ENCODE measurements at regions not wholly inside any gene's neighbourhood (a gene's known extent, or its start where the extent isn't known, plus 50 kb on each side); places are given as distances from the start of the nearest gene placed in this dataset.

DNA sequence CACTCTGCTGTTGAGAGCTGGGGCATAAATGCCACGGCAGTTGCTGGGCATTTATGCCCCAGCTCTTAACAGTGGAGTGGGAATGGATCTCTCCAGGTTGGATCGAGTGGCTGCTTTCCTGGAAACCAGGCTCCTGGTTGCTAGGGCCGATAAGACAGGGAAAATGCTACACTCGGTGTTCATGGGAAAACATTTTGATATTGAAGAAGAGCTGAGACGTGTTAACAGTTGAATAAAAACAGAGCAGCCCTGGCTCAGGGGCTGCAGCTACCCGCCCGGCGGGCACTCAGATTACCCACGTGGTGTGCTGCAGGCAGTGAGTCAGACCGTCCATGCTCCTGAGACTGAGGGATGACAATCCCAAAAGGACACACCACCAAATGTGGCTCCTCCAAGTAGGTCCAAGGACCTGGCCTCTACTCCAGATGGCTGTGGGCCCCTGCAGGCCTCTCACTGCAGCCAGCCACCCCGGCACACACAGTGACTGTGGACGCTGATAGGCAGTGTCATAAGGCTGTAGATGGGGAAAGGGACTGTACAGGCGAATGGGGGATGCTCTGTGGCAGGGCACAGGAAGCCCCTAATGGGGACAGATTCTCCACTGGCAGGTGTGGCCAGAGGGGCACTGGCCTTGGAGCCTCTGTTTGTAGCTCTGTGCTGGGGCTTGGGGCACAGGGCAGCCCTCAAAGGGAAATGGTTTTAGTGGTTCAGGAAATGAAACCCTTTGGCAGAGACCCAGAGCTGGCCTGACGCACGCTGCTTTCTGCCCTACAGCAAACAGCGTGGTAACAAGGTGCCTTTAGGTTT, 237.8 kb downstream of the LY86 start:
- H3K36me3 ChIP-seq (ENCODE audit: control insufficient read depth in 4 of 4, insufficient read depth in 3 of 4, low read depth in 1 of 4, low read length in 3 of 4), result no peaks in the 10 kb centered on the region
- WGBS, result 75% methylated on average over 16 of the region's 16 CpGs
- no peak overlapping the region for H3K4me3 ChIP-seq (ENCODE audit: low read depth in 1 of 3, low read length in 3 of 3)
- H3K27me3 ChIP-seq (ENCODE audit: control insufficient read depth in 4 of 4, insufficient read depth in 4 of 4, low read length in 3 of 4), result no peaks in the 10 kb centered on the region
- DNase-seq (ENCODE audit: low spot score), result no peak
- H3K27ac ChIP-seq (ENCODE audit: low read depth in 1 of 2, low read length in 2 of 2), result no peak overlapping the region
- H3K9ac ChIP-seq (ENCODE audit: low read depth in 1 of 2, low read length in 2 of 2), result no peak overlapping the region
- H3K4me1 ChIP-seq (ENCODE audit: control insufficient read depth in 4 of 4, insufficient read depth in 4 of 4, low read length in 3 of 4), result peaks cover 6 to 24% (median 14%) of the 10 kb centered on the region in 4 donors
- TF ChIP-seq NR2F2 (IDR thresholded peaks at IDR 0.05), result peak; percentile 12
- TF ChIP-seq, protein P1, sequence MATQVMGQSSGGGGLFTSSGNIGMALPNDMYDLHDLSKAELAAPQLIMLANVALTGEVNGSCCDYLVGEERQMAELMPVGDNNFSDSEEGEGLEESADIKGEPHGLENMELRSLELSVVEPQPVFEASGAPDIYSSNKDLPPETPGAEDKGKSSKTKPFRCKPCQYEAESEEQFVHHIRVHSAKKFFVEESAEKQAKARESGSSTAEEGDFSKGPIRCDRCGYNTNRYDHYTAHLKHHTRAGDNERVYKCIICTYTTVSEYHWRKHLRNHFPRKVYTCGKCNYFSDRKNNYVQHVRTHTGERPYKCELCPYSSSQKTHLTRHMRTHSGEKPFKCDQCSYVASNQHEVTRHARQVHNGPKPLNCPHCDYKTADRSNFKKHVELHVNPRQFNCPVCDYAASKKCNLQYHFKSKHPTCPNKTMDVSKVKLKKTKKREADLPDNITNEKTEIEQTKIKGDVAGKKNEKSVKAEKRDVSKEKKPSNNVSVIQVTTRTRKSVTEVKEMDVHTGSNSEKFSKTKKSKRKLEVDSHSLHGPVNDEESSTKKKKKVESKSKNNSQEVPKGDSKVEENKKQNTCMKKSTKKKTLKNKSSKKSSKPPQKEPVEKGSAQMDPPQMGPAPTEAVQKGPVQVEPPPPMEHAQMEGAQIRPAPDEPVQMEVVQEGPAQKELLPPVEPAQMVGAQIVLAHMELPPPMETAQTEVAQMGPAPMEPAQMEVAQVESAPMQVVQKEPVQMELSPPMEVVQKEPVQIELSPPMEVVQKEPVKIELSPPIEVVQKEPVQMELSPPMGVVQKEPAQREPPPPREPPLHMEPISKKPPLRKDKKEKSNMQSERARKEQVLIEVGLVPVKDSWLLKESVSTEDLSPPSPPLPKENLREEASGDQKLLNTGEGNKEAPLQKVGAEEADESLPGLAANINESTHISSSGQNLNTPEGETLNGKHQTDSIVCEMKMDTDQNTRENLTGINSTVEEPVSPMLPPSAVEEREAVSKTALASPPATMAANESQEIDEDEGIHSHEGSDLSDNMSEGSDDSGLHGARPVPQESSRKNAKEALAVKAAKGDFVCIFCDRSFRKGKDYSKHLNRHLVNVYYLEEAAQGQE (IDR thresholded peaks at IDR 0.05), result no peak
- peak in 1 of 2 donors; percentile 18 for TF ChIP-seq RAD21 (IDR thresholded peaks at IDR 0.05)
- no peaks in the 10 kb centered on the region for H3K9me3 ChIP-seq (ENCODE audit: control insufficient read depth in 4 of 4, low read length in 3 of 4)

DNA sequence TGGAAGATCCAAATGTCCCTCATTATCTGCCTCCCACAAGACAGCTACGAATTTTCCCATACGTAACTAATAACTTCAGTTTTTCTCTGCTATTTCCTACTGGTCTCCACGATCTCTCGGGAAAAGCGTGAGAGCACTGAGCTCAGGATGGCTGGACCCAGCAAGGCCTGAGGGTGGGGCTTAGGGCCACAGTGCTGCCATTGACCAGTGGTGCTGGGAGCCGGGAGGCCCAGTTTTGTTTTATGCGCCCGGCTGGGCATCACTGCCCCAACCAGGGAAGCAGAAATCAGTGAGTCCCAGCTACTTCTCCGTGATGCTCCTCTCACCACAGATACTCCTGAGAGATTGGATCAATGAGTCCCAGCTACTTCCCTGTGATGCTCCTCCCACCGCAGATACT, 238.4 kb downstream of the LY86 start:
- Histone ChIP-seq H3K9me3 (ENCODE audit: control insufficient read depth in 4 of 4, low read length in 3 of 4) (no peaks in the 10 kb centered on the region), H3K4me1 (ENCODE audit: control insufficient read depth in 4 of 4, insufficient read depth in 4 of 4, low read length in 3 of 4) (peaks cover 6 to 24% (median 14%) of the 10 kb centered on the region in 4 donors), H3K9ac (ENCODE audit: low read depth in 1 of 2, low read length in 2 of 2) (no peak overlapping the region), H3K36me3 (ENCODE audit: control insufficient read depth in 4 of 4, insufficient read depth in 3 of 4, low read depth in 1 of 4, low read length in 3 of 4) (no peaks in the 10 kb centered on the region), H3K27me3 (ENCODE audit: control insufficient read depth in 4 of 4, insufficient read depth in 4 of 4, low read length in 3 of 4) (no peaks in the 10 kb centered on the region), H3K4me3 (ENCODE audit: low read depth in 1 of 3, low read length in 3 of 3) (no peak overlapping the region), H3K27ac (ENCODE audit: low read depth in 1 of 2, low read length in 2 of 2) (no peak overlapping the region)
- no peak for DNase-seq (ENCODE audit: low spot score)
- TF ChIP-seq, protein P2, sequence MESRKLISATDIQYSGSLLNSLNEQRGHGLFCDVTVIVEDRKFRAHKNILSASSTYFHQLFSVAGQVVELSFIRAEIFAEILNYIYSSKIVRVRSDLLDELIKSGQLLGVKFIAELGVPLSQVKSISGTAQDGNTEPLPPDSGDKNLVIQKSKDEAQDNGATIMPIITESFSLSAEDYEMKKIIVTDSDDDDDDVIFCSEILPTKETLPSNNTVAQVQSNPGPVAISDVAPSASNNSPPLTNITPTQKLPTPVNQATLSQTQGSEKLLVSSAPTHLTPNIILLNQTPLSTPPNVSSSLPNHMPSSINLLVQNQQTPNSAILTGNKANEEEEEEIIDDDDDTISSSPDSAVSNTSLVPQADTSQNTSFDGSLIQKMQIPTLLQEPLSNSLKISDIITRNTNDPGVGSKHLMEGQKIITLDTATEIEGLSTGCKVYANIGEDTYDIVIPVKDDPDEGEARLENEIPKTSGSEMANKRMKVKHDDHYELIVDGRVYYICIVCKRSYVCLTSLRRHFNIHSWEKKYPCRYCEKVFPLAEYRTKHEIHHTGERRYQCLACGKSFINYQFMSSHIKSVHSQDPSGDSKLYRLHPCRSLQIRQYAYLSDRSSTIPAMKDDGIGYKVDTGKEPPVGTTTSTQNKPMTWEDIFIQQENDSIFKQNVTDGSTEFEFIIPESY (IDR thresholded peaks at IDR 0.05), result no peak
- TF ChIP-seq JUND (IDR thresholded peaks at IDR 0.05) (no peak), SP1 (IDR thresholded peaks at IDR 0.05) (no peak), GABPA (IDR thresholded peaks at IDR 0.05 in 1 of 2, conservative IDR thresholded peaks at IDR 0.05 in 1 of 2) (no peak), TAF1 (conservative IDR thresholded peaks at IDR 0.05) (no peak), RAD21 (IDR thresholded peaks at IDR 0.05) (no peak), YY1 (IDR thresholded peaks at IDR 0.05) (no peak), NR2F2 (IDR thresholded peaks at IDR 0.05) (no peak), EGR1 (IDR thresholded peaks at IDR 0.05; ENCODE audit: low read depth in 2 of 2) (no peak), FOXA2 (IDR thresholded peaks at IDR 0.05) (no peak), FOXA1 (IDR thresholded peaks at IDR 0.05) (no peak), RXRA (IDR thresholded peaks at IDR 0.05) (no peak), HNF4A (conservative IDR thresholded peaks at IDR 0.05) (no peak), HNF4G (IDR thresholded peaks at IDR 0.05) (no peak)
- TF ChIP-seq, protein P3, sequence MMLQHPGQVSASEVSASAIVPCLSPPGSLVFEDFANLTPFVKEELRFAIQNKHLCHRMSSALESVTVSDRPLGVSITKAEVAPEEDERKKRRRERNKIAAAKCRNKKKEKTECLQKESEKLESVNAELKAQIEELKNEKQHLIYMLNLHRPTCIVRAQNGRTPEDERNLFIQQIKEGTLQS (IDR thresholded peaks at IDR 0.05), result no peak
- TF ChIP-seq, protein P4, sequence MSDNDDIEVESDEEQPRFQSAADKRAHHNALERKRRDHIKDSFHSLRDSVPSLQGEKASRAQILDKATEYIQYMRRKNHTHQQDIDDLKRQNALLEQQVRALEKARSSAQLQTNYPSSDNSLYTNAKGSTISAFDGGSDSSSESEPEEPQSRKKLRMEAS (IDR thresholded peaks at IDR 0.05), result no peak
- TF ChIP-seq, protein P1 (IDR thresholded peaks at IDR 0.05), result no peak
- TF ChIP-seq, protein P5, sequence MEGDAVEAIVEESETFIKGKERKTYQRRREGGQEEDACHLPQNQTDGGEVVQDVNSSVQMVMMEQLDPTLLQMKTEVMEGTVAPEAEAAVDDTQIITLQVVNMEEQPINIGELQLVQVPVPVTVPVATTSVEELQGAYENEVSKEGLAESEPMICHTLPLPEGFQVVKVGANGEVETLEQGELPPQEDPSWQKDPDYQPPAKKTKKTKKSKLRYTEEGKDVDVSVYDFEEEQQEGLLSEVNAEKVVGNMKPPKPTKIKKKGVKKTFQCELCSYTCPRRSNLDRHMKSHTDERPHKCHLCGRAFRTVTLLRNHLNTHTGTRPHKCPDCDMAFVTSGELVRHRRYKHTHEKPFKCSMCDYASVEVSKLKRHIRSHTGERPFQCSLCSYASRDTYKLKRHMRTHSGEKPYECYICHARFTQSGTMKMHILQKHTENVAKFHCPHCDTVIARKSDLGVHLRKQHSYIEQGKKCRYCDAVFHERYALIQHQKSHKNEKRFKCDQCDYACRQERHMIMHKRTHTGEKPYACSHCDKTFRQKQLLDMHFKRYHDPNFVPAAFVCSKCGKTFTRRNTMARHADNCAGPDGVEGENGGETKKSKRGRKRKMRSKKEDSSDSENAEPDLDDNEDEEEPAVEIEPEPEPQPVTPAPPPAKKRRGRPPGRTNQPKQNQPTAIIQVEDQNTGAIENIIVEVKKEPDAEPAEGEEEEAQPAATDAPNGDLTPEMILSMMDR (IDR thresholded peaks at IDR 0.05; ENCODE audit: low read depth, low read length, missing input control), result no peak
- 86% methylated on average over 10 of the region's 10 CpGs for WGBS

Measured in liver (tissue), 8 donors.